ENCODE measurements at regions not wholly inside any gene's neighbourhood (a gene's known extent, or its start where the extent isn't known, plus 50 kb on each side); places are given as distances from the start of the nearest gene placed in this dataset.
A peak's percentile ranks its signal among the peaks of the same experiment; 100 is the strongest.

- no peak for DNase-seq (ENCODE audit: low read depth in 2 of 2)
Observed at GRCh38 chr4:140316799-140317198, 56.6 kb upstream of the SCOC start.

DNA sequence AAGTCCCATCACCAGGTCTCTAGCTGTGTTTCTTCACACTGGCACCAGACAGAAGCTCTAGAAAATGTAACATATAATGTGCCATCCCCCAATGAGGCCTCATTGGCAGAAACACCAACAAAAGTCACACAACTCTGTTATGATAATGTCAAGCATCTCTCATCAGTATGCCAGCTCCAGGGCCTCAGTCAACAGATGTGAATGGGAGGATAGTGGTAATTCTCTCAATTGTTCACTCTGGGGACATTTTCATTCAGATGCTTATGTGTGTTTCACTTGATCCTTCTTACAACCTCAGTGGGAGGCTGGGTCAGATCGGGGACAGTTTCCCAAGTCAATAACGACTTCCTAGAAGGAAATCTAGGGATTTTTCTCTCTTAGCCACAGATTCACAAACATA lies 57.5 kb upstream of the SCOC start:
- no peak for DNase-seq (ENCODE audit: low read depth in 2 of 2)

DNA sequence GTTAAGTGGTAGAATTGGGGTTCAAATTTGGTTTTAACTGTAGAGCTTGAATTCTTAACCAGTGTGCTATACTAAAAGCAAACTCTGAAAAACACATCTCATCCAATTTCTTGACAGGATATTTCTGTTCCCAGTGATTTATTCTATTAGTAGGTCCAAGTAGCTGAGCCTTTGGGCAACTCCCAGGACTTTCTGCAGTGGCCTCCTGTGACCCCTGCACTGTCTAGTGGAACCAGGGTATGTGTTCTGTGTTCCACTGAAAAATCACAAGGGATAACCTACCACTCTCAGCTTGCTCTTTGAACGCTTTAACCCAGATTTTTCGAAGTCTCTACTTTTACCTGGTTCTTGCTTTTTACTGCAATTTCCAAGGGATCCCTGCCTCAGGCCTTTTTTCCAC lies 58.0 kb upstream of the SCOC start:
- DNase-seq (ENCODE audit: low read depth in 2 of 2): no peak

DNA sequence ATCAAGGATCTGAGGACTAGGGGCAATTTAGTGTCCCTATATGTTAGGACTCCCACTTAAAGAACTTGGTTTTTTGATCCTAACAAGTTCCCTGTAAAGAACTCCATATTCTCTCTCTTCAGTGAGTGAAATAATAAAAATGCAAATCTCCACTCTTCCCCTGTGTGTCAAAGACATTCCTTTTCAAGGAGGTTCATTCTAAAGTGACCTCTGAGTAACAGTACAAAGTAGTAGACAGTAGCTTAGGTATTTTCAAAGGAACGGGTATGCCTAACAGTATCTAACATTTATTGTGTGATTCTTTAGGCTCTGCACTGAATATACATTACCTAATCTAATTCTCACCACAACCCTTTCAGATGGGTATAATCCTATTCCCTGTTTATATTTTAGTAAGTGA lies 58.4 kb upstream of the SCOC start:
- DNase-seq (ENCODE audit: low read depth in 2 of 2): no peak

- no peak for DNase-seq (ENCODE audit: low read depth in 2 of 2)
Observed at GRCh38 chr4:140312100-140312499, 61.3 kb upstream of the SCOC start.

DNA sequence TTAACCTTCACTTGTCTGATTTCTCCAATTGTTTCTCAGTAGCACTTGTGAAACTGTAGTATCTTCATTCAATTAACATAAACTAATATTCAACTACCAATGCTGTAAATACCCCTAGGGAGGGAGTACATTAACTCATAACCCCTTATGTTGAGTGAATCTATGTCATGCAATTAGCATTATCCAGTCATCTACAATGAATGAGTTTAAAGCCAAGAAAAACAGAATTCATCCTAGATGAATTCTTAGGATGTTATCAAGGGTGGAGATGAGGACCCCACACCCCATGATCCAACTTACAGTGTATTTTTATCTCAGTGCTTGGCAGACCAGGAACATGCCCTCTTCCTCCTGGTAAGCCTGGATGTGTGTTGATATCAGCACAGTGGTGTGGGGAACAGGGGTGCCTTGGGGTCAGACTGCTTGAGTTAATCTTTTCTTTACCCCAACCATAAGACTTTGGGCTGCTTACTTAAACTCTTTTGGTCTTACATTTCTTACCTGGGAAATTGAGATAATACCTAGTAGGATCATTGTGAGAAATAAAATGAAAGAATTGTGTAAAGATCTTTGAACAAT lies 62.1 kb upstream of the SCOC start:
- DNase-seq (ENCODE audit: low read depth in 2 of 2): no peak

- no peak for DNase-seq (ENCODE audit: low read depth in 2 of 2)
Observed at GRCh38 chr4:140309124-140309870, 64.1 kb upstream of the SCOC start.

- DNase-seq (ENCODE audit: low read depth in 2 of 2): no peak
Observed at GRCh38 chr4:140308366-140309123, 64.9 kb upstream of the SCOC start.

- no peak for DNase-seq (ENCODE audit: low read depth in 2 of 2)
Observed at GRCh38 chr4:140305053-140305452, 68.4 kb upstream of the SCOC start.

- DNase-seq (ENCODE audit: low read depth in 2 of 2): no peak
Observed at GRCh38 chr4:140304346-140304745, 69.1 kb upstream of the SCOC start.

- DNase-seq (ENCODE audit: low read depth in 2 of 2): no peak
Observed at GRCh38 chr4:140302151-140302859, 71.1 kb upstream of the SCOC start.

- peak in 1 of 2 donors; percentile 2 for DNase-seq (ENCODE audit: low read depth in 2 of 2)
Observed at GRCh38 chr4:140300271-140300970, 73.0 kb upstream of the SCOC start.

DNA sequence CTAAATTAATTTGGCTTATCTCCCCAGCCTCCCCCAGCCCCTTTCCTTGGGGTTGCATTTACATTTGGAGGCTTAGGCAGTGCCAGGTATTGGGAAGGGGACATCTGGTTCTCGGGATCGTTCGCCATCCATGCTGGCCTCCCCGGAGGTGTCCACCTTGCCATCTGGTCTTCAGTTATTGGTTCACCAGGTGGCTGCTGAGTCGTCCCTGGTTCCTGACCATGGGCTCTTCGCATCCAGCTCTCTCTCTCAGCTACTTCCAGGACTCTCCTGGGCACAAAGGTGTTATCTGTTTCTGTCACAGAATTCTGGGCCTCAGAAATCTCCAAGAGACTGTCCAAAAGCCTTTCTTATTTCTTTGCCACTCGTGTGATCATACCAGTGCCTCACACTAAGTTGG lies 75.4 kb upstream of the SCOC start:
- no peak for DNase-seq (ENCODE audit: low read depth in 2 of 2)

DNA sequence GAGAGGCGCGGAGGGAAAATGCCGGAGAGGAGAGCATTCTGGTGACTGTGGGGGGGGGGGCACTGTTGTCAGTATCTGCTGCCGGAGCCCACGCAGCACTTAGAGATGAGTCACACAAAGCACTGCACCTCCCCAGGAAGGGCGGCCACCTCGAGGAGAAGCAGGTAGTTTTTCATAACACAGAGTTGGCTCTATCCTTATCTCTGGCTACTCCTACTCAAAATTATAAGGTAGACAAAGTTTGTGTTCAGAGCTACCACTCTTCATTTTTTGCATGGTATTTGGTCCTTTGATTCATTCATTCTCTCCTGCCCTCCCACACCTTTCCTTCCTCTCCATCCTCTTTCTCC lies 76.2 kb upstream of the SCOC start:
- DNase-seq (ENCODE audit: low read depth in 2 of 2): no peak

- DNase-seq (ENCODE audit: low read depth in 2 of 2): no peak
Observed at GRCh38 chr4:140296335-140297220, 76.9 kb upstream of the SCOC start.

DNA sequence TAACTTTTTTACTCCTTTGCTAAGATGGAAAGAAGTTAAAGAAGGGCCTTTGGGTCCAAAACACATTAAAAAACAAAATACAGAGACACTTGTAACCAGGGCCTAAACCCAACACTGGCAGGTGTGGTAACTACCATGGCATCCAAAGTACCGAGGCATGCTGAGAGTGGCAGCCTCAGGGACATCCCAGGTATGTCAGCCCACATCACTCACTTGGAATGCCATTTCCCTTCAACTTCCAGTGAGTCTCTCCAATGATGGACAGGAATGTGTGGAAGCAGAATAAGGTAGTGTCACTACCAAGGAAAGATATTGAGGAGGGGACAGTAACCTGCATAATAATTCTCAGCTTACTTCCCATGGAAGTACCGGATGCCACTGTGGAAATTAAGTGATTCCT lies 79.5 kb upstream of the SCOC start:
- no peak for DNase-seq (ENCODE audit: low read depth in 2 of 2)

- DNase-seq (ENCODE audit: low read depth in 2 of 2): no peak
Observed at GRCh38 chr4:140291259-140291658, 82.2 kb upstream of the SCOC start.

DNA sequence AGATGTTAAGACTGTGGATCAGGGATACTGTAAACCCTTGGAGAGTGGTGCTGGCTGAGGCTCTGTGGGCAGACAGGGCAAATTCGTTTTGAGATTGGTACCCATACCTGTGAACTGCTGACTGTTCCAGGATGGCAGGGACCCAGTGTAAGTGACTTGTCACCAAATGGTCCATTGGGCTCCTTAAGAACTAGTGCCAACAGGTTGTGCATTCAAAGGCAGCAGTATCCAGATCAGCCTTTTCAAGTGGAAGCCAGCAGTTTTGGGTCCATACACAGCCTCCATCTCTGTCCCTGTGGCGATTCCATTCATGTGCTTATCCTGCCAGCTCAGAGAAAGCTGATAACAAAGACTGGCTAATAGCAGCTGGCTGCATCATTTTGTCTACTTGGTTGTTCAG lies 84.0 kb upstream of the SCOC start:
- no peak for DNase-seq (ENCODE audit: low read depth in 2 of 2)

DNA sequence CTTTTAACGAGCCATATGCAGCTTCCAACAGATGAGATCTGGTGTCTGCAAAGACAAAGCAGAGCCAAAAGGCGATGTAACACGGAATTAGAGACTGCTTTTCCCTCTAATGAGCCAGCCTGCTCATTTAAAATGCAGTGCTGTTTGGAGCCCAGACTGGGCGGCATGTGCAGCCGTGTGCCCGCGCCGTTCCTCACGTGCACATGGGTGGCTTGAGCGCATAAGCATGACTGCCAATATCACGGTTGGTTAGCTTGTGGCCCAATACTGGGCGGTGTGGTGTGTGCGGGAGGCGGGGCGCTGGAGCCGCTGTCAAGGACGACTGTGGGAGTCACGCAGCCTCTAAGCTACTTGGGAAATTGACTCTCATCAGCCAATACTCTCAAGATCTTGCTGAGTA lies 87.0 kb upstream of the SCOC start:
- DNase-seq (ENCODE audit: low read depth in 2 of 2): no peak

DNA sequence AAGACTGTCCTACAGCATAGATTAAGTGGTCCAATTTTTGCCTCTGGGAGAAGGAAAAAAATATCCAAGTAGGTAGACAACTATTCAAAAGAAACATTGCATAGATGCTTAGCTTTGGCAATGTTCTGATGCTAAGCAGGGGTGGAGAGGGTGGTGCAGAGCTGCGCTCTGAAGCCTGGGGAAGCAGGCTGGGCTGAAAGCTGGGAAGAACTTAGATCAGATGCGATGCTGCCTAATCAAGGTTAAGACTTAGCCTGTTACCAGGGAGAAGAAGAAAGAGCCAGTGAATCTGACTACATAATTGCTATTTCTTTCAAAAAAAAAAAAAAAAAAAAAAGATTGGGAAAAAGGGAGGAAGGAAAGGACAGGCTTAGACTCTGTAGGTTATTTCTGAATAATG lies 89.0 kb upstream of the SCOC start:
- DNase-seq (ENCODE audit: low read depth in 2 of 2): no peak

Measured in stimulated activated CD4-positive, alpha-beta T cell treated with anti-CD3 and anti-CD28 coated beads, Interleukin-4, amount 100 ng/mL, for 48 hours (primary cell).